NOMO-1 (cell line): ENCODE measurements at regions not wholly inside any gene's neighbourhood (a gene's known extent, or its start where the extent isn't known, plus 50 kb on each side); places are given as distances from the start of the nearest gene placed in this dataset.

Experiments
- DNase-seq, 2 experiments: peaks; one replicate each; lab custom pipeline; 2025; ENCODE audit not compliant: unreplicated experiment in 2 of 2; lab: John Stamatoyannopoulos, UW

- DNase-seq, result no peak
These were observed 262.2 kb upstream of the AGTR1 start for GRCh38 chr3:148435534-148435933.

- DNase-seq, result no peak
These were observed 258.4 kb upstream of the AGTR1 start for GRCh38 chr3:148439254-148439822.

- no peak for DNase-seq
These were observed 256.5 kb upstream of the AGTR1 start for GRCh38 chr3:148441191-148441590.

- no peak for DNase-seq
These were observed 246.9 kb upstream of the AGTR1 start for GRCh38 chr3:148450819-148451218.

- no peak for DNase-seq
These were observed 245.7 kb upstream of the AGTR1 start for GRCh38 chr3:148451969-148452368.

- no peak for DNase-seq
These were observed 243.9 kb upstream of the AGTR1 start for GRCh38 chr3:148453781-148454191.

GRCh38 chr3:148455098-148455497, 242.6 kb upstream of the AGTR1 start:
- DNase-seq, result no peak

- no peak for DNase-seq
These were observed 239.8 kb upstream of the AGTR1 start for GRCh38 chr3:148457886-148458285.

GRCh38 chr3:148459931-148460513, 237.7 kb upstream of the AGTR1 start:
- DNase-seq, result no peak

- DNase-seq, result no peak
These were observed 237.0 kb upstream of the AGTR1 start for GRCh38 chr3:148460686-148461085.

- no peak for DNase-seq
These were observed 233.5 kb upstream of the AGTR1 start for GRCh38 chr3:148464246-148464645.

- no peak for DNase-seq
These were observed 231.6 kb upstream of the AGTR1 start for GRCh38 chr3:148466143-148466542.

GRCh38 chr3:148466980-148467740, 230.5 kb upstream of the AGTR1 start:
- DNase-seq, result no peak

- no peak for DNase-seq
These were observed 220.3 kb upstream of the AGTR1 start for GRCh38 chr3:148477375-148477774.

- DNase-seq, result no peak
These were observed 204.1 kb upstream of the AGTR1 start for GRCh38 chr3:148493631-148494030.

GRCh38 chr3:148494451-148494850, 203.3 kb upstream of the AGTR1 start:
- no peak for DNase-seq

- no peak for DNase-seq
These were observed 196.8 kb upstream of the AGTR1 start for GRCh38 chr3:148500881-148501280.

- DNase-seq, result no peak
These were observed 187.6 kb upstream of the AGTR1 start for GRCh38 chr3:148510116-148510515.

- no peak for DNase-seq
These were observed 187.1 kb upstream of the AGTR1 start for GRCh38 chr3:148510561-148510960.

GRCh38 chr3:148512648-148513047, 185.1 kb upstream of the AGTR1 start:
- DNase-seq, result no peak

- DNase-seq, result no peak
These were observed 184.6 kb upstream of the AGTR1 start for GRCh38 chr3:148513096-148513543.

- DNase-seq, result no peak
These were observed 179.2 kb upstream of the AGTR1 start for GRCh38 chr3:148518520-148518919.
